Cardiac fibroblast (primary cell): ENCODE measurements at regions not wholly inside any gene's neighbourhood (a gene's known extent, or its start where the extent isn't known, plus 50 kb on each side); places are given as distances from the start of the nearest gene placed in this dataset.

Experiments
- DNase-seq, 2 donors: peaks; one replicate each; pipeline versions ENCODE4 v3.0.0 to v3.0.0-alpha.2; 2010; ENCODE audit warnings: low read depth in 2 of 2
- H3K4me3 ChIP-seq, 2 donors: replicated peaks in 1 of 2; 1 replicate in 1 of 2; 2 replicates in 1 of 2; pipeline ENCODE4 v1.5.1; 2011; ENCODE audit warnings: low read depth in 2 of 2, low read length in 2 of 2, mild to moderate bottlenecking in 2 of 2, moderate library complexity in 1 of 2
- TF ChIP-seq, protein P1 (sequence below): IDR thresholded peaks from one replicate; pipeline ENCODE4 v1.5.1; 2011; ENCODE audit warnings: low read depth, mild to moderate bottlenecking, low read length, inconsistent platforms

DNA sequence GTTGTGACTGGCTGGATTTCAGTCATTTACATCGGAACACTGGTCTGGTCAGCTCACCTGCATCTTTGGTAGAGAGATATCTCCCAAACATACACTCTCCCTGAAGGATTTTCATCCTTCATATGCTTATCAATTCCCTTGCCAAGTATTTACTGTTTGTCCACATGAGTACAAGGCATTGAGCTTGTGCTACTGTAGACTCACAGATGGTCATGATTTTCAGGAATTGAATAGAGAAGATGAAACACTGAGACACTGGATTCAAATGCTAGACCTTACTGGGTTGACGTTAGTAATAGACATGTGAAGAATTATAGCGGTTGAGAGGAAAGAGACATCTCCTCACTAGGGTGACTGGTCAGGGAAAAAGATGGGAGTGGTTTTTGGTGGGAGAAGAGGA, 62.9 kb upstream of the ABL1 start:
- TF ChIP-seq, protein P1, sequence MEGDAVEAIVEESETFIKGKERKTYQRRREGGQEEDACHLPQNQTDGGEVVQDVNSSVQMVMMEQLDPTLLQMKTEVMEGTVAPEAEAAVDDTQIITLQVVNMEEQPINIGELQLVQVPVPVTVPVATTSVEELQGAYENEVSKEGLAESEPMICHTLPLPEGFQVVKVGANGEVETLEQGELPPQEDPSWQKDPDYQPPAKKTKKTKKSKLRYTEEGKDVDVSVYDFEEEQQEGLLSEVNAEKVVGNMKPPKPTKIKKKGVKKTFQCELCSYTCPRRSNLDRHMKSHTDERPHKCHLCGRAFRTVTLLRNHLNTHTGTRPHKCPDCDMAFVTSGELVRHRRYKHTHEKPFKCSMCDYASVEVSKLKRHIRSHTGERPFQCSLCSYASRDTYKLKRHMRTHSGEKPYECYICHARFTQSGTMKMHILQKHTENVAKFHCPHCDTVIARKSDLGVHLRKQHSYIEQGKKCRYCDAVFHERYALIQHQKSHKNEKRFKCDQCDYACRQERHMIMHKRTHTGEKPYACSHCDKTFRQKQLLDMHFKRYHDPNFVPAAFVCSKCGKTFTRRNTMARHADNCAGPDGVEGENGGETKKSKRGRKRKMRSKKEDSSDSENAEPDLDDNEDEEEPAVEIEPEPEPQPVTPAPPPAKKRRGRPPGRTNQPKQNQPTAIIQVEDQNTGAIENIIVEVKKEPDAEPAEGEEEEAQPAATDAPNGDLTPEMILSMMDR = no peak
- DNase-seq = no peak
- H3K4me3 ChIP-seq = no peak overlapping the region

DNA sequence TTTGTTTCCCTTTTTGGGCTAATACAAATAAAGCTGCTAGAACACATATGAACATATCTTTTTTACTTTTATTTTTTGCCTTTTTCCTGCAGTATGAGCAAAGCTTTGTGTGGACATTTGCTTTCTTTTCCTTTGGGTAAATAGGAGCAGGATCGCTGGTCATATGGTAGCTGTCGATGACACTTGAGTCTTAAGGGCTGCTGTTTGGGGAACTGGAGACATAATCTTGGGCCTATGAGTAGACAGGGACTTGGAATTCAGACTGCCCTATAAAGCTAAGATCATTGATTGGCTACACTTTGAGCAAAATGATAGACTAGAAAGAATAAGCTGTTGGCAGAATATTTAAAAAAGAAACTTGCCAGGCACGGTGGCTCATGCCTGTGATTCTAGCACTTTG, 60.9 kb upstream of the ABL1 start:
- no peak overlapping the region for H3K4me3 ChIP-seq
- DNase-seq = no peak
- TF ChIP-seq, protein P1 = no peak

GRCh38 chr9:130775336-130775991, 59.6 kb upstream of the ABL1 start:
- DNase-seq = no peak
- TF ChIP-seq, protein P1 = no peak

GRCh38 chr9:130779153-130779855, 55.8 kb upstream of the ABL1 start:
- TF ChIP-seq, protein P1 = no peak
- DNase-seq = peak in 1 of 2 donors; percentile 32
- no peak overlapping the region for H3K4me3 ChIP-seq

More at GRCh38 chr9:130775336-130775991, 59.6 kb upstream of the ABL1 start:
- H3K4me3 ChIP-seq = no peak overlapping the region

DNA sequence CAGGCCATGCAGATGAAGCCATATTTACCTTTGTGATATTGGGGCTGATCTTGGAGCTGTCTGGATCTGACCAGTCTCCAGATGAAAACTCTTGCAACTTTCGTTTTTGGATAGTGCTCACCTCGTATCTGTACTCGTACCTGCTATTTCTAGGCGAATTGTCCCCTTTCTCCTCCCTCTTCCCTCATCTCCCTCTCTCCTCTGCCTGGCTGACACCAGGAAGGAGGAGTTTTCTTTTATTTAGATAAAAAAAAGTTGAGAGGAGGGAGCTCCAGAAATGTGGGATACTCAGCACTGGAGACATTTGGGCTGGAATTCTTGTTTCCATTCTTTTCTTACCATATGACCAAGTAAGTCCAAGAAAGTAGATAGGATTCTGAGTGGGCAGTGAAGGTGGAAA, 54.6 kb upstream of the ABL1 start:
- DNase-seq = peak in 1 of 2 donors; percentile 26
- H3K4me3 ChIP-seq = peak overlapping the region; percentile 25 to 34
- TF ChIP-seq, protein P1 = no peak

DNA sequence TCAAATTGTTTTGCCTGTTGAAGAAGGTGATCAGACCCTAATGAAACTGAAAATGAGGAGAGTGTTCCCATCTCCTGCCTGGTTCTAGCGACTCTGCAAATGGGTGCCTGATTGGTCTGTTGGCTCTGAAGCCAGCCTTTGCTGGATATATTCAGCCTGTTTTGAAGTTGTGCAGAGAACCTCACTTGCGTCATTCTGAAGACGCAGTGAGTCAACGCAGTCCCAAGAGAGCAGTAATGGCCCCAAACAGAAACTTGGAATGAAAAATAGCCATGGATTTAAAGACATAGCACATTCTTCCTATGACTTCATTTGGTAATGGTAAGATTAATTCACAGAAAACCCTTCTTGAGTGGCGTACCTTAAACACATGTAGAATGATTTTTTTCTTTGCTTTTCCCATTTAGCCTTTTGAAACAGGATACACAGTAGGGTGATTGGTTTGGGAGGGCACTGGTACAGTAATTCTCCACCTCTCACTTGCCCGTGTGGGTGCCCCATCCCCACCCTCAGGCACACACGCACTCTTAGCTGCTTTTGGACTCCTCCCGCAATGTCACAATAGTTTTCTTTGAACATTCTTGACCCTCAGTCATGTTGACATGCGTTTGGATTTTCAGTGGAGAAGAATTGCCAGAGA, 54.1 kb upstream of the ABL1 start:
- H3K4me3 ChIP-seq = peak overlapping the region; percentile 34 to 37
- DNase-seq = peak; percentile 99
- TF ChIP-seq, protein P1 = no peak
